WTC11 (cell line): ENCODE measurements at regions not wholly inside any gene's neighbourhood (a gene's known extent, or its start where the extent isn't known, plus 50 kb on each side); places are given as distances from the start of the nearest gene placed in this dataset.

Experiments used
- ATAC-seq: fragments of 200-7000 bp; cut with Tn5 transposase; 2 replicates; pipeline ENCODE4 v1.10.0; 2021; ENCODE audit warnings: mild to moderate bottlenecking, moderate library complexity
- CTCF ChIA-PET: fragments of 300-600 bp; sonication (Branson Sonifier 250); formaldehyde crosslinking; loops from one replicate; lab custom pipeline; 2021; ENCODE audit warnings: antibody characterized with exemption; lab: Charles Lee
- POLR2A ChIA-PET: fragments of 350-600 bp; sonication (Branson Sonifier 250); formaldehyde crosslinking; loops from one replicate; lab custom pipeline; 2021; ENCODE audit warnings: antibody characterized with exemption; lab: Charles Lee
- DNase-seq: peaks from one replicate; pipeline ENCODE4 v3.0.0; 2021; ENCODE audit warnings: low spot score
- H3K27ac Mint-ChIP-seq: 2 replicates; pipeline ENCODE4 v1.8.0; 2021; ENCODE audit warnings: mixed read lengths
- H3K27me3 Mint-ChIP-seq: 2 replicates; pipeline ENCODE4 v1.8.0; 2021; ENCODE audit warnings: low read depth, mild to moderate bottlenecking, moderate library complexity, mixed read lengths
- H3K36me3 Mint-ChIP-seq: 2 replicates; pipeline ENCODE4 v1.8.0; 2021; ENCODE audit warnings: mixed read lengths
- H3K4me1 Mint-ChIP-seq: 2 replicates; pipeline ENCODE4 v1.8.0; 2022; ENCODE audit warnings: mixed read lengths
- H3K4me3 Mint-ChIP-seq: 2 replicates; pipeline ENCODE4 v1.8.0; 2021; ENCODE audit warnings: mild to moderate bottlenecking, moderate library complexity, mixed read lengths
- H3K9me3 Mint-ChIP-seq: 2 replicates; pipeline ENCODE4 v1.8.0; 2021; ENCODE audit warnings: mixed read lengths
- CREB1 ChIP-seq: sonication (generic); formaldehyde crosslinking; IDR thresholded peaks from 2 replicates; pipeline ENCODE4 v1.8.0; 2023; ENCODE audit warnings: mild to moderate bottlenecking, missing genetic modification reagents
- CREM ChIP-seq: sonication (generic); formaldehyde crosslinking; IDR thresholded peaks from 2 replicates; pipeline ENCODE4 v1.8.1; 2022; ENCODE audit warnings: mild to moderate bottlenecking, missing genetic modification reagents, moderate library complexity
- IRF2 ChIP-seq: sonication (generic); formaldehyde crosslinking; IDR thresholded peaks from 2 replicates; pipeline ENCODE4 v1.8.0; 2022; ENCODE audit warnings: low read depth, missing genetic modification reagents, borderline replicate concordance
- NFATC4 ChIP-seq: fragments of 250-450 bp; sonication (Bioruptor Pico); IDR thresholded peaks from 2 replicates; pipeline ENCODE4 v1.9.0; 2021; ENCODE audit warnings: mild to moderate bottlenecking
- NFE2L1 ChIP-seq: sonication (generic); formaldehyde crosslinking; IDR thresholded peaks from 2 replicates; pipeline ENCODE4 v1.8.1; 2023; ENCODE audit warnings: missing genetic modification reagents
- OVOL2 ChIP-seq: fragments of 250-450 bp; sonication (Bioruptor Pico); IDR thresholded peaks from 2 replicates; pipeline ENCODE4 v1.9.0; 2021; ENCODE audit warnings: mild to moderate bottlenecking, borderline replicate concordance
- TEAD4 ChIP-seq: sonication (generic); formaldehyde crosslinking; IDR thresholded peaks from 2 replicates; pipeline ENCODE4 v1.8.0; 2022; ENCODE audit warnings: mild to moderate bottlenecking, missing genetic modification reagents
- TP53 ChIP-seq: sonication (generic); formaldehyde crosslinking; IDR thresholded peaks from 2 replicates; pipeline ENCODE4 v1.8.1; 2023; ENCODE audit warnings: mild to moderate bottlenecking, missing genetic modification reagents
- ZNF138 ChIP-seq: sonication (generic); formaldehyde crosslinking; conservative IDR thresholded peaks from 2 replicates; pipeline ENCODE4 v1.8.1; 2022; ENCODE audit warnings: mild to moderate bottlenecking, moderate library complexity, missing genetic modification reagents
- TF ChIP-seq, protein P1 (sequence below): sonication (generic); formaldehyde crosslinking; IDR thresholded peaks from 2 replicates; pipeline ENCODE4 v1.8.0; 2023; ENCODE audit warnings: missing genetic modification reagents, mild to moderate bottlenecking, borderline replicate concordance
- TF ChIP-seq, protein P2 (sequence below): fragments of 200-600 bp; IDR thresholded peaks from 2 replicates; pipeline ENCODE4 v1.8.0; 2022; ENCODE audit warnings: antibody characterized with exemption
- TF ChIP-seq, protein P3 (sequence below): sonication (generic); formaldehyde crosslinking; IDR thresholded peaks from 2 replicates; pipeline ENCODE4 v1.8.0; 2022; ENCODE audit warnings: mild to moderate bottlenecking, missing genetic modification reagents
- TF ChIP-seq, protein P4 (sequence below): sonication (generic); formaldehyde crosslinking; IDR thresholded peaks from 2 replicates; pipeline ENCODE4 v1.8.1; 2023; ENCODE audit warnings: mild to moderate bottlenecking, missing genetic modification reagents
- TF ChIP-seq, protein P5 (sequence below): sonication (generic); formaldehyde crosslinking; IDR thresholded peaks from 2 replicates; pipeline ENCODE4 v1.8.1; 2022; ENCODE audit warnings: mild to moderate bottlenecking, missing genetic modification reagents, moderate library complexity, borderline replicate concordance
- TF ChIP-seq, protein P6 (sequence below): fragments of 250-450 bp; sonication (Bioruptor Pico); IDR thresholded peaks from 2 replicates; pipeline ENCODE4 v2.1.2; 2022; ENCODE audit warnings: mild to moderate bottlenecking, moderate library complexity

DNA sequence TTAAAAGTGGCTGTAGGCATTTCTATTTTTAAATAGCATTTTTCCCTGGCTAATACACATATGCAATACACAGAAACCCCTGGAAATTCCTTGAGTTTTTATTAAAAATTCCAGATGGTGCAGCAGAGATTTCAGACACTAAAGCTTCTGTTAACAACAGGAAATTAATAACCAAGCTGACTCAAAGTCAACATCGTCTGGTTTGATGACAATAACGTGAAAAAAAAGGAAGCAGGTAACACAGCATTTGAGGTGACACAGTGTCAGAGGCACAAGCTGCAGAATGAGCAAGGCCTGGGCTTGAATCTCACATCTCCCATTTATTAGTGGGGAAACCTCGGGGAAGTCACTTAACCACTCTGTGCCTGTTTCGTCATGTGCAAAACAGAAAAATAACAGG is 64.6 kb upstream of the GJB5 start:
- peaks cover 2% of the 10 kb centered on the region for H3K4me1 Mint-ChIP-seq
- no peak for ATAC-seq
- H3K27ac Mint-ChIP-seq = no peak overlapping the region

More for the DNA sequence above, 64.6 kb upstream of the GJB5 start:
- ChIA-PET CTCF (interaction anchor here (1.0 to 1.6 kb wide), 2 partner anchors 52 to 1057 kb away, joined by 3 to 4 read pairs; no protein-coding TSS in a partner anchor), POLR2A (no interaction called here)
- Mint-ChIP-seq H3K36me3 (no peaks in the 10 kb centered on the region), H3K9me3 (peaks cover 12% of the 10 kb centered on the region), H3K27me3 (no peaks in the 10 kb centered on the region; the same call in 1 of the 2 replicates), H3K4me3 (no peak overlapping the region)
- TF ChIP-seq ZNF138 (CRISPR knock-in tag) (no peak), CREB1 (CRISPR knock-in tag) (no peak), NFE2L1 (no peak), NFATC4 (CRISPR knock-in tag) (no peak), TEAD4 (no peak), CREM (CRISPR knock-in tag) (no peak), IRF2 (CRISPR knock-in tag) (no peak), OVOL2 (CRISPR knock-in tag) (no peak), TP53 (CRISPR knock-in tag) (no peak)
- TF ChIP-seq, protein P1, sequence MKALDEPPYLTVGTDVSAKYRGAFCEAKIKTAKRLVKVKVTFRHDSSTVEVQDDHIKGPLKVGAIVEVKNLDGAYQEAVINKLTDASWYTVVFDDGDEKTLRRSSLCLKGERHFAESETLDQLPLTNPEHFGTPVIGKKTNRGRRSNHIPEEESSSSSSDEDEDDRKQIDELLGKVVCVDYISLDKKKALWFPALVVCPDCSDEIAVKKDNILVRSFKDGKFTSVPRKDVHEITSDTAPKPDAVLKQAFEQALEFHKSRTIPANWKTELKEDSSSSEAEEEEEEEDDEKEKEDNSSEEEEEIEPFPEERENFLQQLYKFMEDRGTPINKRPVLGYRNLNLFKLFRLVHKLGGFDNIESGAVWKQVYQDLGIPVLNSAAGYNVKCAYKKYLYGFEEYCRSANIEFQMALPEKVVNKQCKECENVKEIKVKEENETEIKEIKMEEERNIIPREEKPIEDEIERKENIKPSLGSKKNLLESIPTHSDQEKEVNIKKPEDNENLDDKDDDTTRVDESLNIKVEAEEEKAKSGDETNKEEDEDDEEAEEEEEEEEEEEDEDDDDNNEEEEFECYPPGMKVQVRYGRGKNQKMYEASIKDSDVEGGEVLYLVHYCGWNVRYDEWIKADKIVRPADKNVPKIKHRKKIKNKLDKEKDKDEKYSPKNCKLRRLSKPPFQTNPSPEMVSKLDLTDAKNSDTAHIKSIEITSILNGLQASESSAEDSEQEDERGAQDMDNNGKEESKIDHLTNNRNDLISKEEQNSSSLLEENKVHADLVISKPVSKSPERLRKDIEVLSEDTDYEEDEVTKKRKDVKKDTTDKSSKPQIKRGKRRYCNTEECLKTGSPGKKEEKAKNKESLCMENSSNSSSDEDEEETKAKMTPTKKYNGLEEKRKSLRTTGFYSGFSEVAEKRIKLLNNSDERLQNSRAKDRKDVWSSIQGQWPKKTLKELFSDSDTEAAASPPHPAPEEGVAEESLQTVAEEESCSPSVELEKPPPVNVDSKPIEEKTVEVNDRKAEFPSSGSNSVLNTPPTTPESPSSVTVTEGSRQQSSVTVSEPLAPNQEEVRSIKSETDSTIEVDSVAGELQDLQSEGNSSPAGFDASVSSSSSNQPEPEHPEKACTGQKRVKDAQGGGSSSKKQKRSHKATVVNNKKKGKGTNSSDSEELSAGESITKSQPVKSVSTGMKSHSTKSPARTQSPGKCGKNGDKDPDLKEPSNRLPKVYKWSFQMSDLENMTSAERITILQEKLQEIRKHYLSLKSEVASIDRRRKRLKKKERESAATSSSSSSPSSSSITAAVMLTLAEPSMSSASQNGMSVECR = no peak
- TF ChIP-seq, protein P2, sequence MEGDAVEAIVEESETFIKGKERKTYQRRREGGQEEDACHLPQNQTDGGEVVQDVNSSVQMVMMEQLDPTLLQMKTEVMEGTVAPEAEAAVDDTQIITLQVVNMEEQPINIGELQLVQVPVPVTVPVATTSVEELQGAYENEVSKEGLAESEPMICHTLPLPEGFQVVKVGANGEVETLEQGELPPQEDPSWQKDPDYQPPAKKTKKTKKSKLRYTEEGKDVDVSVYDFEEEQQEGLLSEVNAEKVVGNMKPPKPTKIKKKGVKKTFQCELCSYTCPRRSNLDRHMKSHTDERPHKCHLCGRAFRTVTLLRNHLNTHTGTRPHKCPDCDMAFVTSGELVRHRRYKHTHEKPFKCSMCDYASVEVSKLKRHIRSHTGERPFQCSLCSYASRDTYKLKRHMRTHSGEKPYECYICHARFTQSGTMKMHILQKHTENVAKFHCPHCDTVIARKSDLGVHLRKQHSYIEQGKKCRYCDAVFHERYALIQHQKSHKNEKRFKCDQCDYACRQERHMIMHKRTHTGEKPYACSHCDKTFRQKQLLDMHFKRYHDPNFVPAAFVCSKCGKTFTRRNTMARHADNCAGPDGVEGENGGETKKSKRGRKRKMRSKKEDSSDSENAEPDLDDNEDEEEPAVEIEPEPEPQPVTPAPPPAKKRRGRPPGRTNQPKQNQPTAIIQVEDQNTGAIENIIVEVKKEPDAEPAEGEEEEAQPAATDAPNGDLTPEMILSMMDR = no peak
- TF ChIP-seq, protein P3, sequence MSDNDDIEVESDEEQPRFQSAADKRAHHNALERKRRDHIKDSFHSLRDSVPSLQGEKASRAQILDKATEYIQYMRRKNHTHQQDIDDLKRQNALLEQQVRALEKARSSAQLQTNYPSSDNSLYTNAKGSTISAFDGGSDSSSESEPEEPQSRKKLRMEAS (CRISPR knock-in tag) = no peak
- TF ChIP-seq, protein P4, sequence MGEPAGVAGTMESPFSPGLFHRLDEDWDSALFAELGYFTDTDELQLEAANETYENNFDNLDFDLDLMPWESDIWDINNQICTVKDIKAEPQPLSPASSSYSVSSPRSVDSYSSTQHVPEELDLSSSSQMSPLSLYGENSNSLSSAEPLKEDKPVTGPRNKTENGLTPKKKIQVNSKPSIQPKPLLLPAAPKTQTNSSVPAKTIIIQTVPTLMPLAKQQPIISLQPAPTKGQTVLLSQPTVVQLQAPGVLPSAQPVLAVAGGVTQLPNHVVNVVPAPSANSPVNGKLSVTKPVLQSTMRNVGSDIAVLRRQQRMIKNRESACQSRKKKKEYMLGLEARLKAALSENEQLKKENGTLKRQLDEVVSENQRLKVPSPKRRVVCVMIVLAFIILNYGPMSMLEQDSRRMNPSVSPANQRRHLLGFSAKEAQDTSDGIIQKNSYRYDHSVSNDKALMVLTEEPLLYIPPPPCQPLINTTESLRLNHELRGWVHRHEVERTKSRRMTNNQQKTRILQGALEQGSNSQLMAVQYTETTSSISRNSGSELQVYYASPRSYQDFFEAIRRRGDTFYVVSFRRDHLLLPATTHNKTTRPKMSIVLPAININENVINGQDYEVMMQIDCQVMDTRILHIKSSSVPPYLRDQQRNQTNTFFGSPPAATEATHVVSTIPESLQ (CRISPR knock-in tag) = no peak
- TF ChIP-seq, protein P5, sequence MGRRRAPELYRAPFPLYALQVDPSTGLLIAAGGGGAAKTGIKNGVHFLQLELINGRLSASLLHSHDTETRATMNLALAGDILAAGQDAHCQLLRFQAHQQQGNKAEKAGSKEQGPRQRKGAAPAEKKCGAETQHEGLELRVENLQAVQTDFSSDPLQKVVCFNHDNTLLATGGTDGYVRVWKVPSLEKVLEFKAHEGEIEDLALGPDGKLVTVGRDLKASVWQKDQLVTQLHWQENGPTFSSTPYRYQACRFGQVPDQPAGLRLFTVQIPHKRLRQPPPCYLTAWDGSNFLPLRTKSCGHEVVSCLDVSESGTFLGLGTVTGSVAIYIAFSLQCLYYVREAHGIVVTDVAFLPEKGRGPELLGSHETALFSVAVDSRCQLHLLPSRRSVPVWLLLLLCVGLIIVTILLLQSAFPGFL = no peak
- TF ChIP-seq, protein P6, sequence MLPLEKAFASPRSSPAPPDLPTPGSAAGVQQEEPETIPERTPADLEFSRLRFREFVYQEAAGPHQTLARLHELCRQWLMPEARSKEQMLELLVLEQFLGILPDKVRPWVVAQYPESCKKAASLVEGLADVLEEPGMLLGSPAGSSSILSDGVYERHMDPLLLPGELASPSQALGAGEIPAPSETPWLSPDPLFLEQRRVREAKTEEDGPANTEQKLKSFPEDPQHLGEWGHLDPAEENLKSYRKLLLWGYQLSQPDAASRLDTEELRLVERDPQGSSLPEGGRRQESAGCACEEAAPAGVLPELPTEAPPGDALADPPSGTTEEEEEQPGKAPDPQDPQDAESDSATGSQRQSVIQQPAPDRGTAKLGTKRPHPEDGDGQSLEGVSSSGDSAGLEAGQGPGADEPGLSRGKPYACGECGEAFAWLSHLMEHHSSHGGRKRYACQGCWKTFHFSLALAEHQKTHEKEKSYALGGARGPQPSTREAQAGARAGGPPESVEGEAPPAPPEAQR (CRISPR knock-in tag) = no peak
- no peak for DNase-seq
